NCI-H2081 (cell line): ENCODE measurements at regions not wholly inside any gene's neighbourhood (a gene's known extent, or its start where the extent isn't known, plus 50 kb on each side); places are given as distances from the start of the nearest gene placed in this dataset.

Experiments
- DNase-seq, 2 experiments: peaks; one replicate each; lab custom pipeline; 2025; lab: John Stamatoyannopoulos, UW

DNA sequence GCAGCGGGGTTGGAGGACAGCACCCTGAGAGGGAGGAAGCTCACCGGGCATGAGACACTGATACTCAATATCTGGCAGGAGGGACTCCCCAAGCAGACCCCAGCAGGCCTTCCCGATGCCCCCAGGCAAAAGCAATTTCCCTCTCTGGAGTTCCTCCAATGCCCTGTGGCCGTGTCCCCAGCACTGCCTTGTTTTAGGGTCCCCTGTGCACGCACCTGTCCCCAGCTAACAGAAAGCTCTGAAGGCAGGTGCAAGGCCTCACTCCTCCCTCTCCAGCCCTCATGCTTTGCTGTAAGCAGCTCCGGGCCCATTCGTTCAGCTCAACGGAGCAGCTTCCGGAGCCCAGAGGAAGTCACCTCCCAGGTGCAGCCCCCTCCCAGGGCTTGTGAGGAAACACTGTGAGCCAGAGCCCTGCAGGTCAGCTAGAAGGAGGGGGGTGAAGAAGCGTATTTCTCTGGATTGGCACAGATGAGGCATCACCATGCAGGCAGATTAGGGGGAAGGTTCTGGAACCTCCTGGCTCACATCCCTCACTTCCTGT is 50.3 kb upstream of the ID2 start:
- DNase-seq, result peak in 1 of 2 experiments; percentile 57
